Stimulated activated CD8-positive, alpha-beta memory T cell treated with anti-CD3 and anti-CD28 coated beads, Interleukin-7, amount 100 ng/mL, for 4 hours (primary cell): ENCODE measurements at regions not wholly inside any gene's neighbourhood (a gene's known extent, or its start where the extent isn't known, plus 50 kb on each side); places are given as distances from the start of the nearest gene placed in this dataset.
"Not testable (repeated sequence)": the region's sequence is repeated elsewhere in the genome, so short reads cannot be mapped to it uniquely, and the experiment has no call there.

Experiments used
- DNase-seq, 2 donors: peaks; one replicate each; pipeline ENCODE4 v3.0.0-alpha.2; 2020; ENCODE audit warnings: low read depth in 2 of 2

DNA sequence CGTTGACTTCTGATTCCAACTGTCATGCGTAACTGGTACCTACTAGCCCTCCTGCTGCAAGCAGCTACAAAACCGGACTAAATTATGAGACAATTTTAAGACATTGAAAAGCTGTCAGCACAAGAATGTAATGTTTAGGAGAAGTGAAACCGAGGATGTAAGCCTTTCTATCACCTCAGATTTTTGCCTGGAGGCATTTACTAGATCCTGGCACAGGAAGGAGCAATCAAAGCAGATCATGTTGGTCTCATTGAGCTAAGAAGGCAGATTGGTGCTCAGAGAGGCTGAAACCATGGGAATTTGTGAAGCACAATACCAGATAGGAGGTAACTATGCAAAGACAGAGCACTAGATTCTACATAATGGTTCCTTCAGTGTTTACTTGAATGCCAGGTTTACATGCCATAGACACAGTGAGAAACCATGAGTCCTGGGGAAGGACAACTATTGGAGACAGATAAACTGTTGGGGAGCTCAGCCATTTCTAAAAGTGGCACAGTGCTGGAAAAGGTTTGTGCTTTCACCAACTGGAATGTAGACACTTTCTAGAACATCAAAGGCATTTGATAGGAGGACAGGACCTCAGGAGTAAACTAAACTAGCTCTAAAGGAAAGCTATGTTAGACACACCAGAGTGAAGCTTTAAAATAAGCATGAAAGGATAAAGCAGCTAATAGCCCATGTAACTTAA is 179.4 kb downstream of the LYPLAL1 start:
- DNase-seq: no peak

DNA sequence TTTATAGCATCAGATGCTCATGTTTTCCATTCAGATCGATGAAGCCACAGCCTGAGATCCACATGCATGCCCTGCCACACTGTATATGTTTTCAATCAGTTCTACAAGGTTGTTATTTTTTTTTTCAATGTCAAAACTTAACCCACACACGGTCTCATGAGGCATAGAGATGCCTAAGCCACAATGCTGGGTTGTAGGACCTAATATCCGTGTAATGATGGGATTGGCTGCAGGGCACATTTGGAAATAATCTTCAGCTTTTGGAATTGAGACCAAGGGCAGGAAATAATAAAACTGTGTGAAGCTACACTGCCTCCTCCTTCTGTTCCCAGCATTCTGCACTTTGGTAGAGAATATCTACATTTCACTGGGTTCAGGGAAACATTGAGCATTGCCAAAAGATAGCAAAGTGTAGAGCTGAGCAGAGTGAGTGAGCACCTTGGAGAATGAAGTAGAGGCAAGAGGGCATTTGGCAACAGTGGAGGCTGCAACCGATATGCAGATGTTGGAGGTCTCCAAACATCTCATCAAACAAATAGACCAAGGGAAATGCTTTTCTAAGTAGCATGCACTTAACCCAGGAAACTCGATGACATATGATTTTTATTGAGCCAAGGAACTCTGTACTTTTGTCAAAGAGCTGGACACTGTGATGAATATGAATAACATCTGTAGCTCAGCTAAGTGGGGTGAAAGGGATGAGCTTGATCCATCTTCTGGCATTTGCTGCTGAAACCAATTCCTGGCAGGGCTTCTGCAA is 176.7 kb downstream of the LYPLAL1 start:
- DNase-seq: no peak

DNA sequence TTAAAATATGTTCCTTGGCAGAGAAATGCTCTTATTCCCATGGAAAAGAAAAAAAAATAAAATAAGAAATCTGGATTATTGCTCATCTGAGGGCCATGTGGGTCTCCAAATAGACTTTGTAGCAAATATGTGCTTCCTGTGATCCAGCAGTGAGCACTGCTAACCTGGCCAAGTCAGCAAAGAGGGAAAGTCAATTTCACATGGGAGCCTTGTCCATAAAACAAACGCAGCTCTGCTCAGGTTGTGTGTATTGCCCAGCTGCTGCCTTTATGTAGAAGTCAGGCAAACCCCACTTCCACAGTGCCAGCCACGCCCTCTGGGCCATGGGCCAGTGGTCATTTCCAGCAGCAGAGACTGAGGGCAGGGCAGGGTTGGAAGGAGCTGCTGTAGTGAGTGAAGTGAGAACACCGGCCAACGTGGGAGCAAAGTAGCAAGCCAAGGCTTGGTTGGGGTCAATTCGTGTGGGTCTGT is 174.3 kb downstream of the LYPLAL1 start:
- DNase-seq: no peak

DNA sequence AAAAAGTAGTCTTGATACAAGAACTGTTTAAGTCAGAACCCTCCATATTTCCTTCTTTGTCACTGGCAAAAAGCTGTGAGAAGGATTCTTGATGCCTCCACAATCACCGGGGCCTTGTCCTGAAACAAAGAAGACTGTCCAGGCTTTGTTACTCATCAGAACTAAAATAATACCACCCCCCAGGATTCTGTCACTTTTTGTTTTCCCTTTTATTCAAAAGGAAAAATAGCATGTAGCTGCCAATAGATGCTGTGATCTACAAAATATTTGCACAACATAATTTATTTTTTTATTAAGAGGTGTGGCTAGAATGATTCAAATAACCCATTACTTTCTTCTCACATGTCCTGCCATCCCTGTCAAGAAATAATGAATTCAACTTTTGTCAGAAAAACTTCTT is 173.7 kb downstream of the LYPLAL1 start:
- DNase-seq: no peak

DNA sequence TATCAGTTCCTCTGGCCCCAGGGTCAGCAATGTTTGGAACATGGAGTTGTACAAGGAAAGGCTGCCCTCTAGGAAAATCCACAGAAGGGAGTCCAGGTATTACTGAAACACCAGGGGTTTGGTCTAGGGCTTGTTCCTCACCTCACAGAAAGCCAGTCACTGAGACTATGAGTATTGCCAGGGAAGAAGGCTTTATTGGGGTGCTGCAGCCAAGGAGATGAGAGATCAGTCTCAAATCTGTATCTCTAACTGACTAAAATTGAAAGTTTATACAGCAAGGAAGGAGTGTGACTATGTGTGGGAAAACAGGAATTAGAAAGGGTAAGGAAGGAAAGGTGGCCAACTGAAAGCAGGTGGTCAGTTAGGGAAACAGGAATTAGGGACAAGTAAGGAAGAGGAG is 172.3 kb downstream of the LYPLAL1 start:
- DNase-seq: no peak

DNA sequence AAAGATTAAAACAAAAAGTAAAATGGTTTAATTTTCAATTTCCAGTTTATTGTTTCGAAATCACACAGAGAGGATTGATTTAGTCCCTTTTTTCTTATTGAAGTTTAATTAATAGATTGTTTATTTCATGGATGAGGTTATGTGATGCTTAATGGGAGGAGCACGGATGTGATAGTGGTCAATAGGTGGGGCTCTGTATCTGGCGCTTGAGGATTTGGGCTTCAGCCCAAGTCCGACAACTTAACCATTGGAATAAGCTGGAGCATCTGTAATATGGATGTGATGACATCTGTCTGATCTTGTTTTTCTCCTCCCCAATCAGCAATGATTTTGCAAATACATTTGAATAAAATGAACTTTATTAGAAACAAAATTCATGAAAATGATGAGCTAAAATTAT is 169.2 kb downstream of the LYPLAL1 start:
- no peak for DNase-seq

DNA sequence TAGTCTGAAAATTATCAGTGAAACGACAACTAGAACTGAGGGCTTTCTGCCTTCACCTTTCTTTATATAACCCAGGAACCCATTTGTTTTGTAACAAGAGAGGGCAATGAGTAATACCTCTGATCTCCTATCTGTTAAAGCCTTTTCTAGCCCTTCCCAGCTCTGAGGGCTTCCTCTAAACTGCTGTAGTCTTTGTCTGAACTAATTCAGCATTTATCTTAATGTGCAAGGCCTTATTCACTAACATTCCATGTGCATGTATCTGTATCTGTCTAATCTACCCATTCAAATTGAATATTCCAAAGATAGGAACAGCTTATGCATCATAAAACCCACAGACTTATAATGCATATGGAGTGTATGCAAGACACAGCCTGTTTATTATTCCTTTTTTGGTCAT is 167.1 kb downstream of the LYPLAL1 start:
- no peak for DNase-seq

DNA sequence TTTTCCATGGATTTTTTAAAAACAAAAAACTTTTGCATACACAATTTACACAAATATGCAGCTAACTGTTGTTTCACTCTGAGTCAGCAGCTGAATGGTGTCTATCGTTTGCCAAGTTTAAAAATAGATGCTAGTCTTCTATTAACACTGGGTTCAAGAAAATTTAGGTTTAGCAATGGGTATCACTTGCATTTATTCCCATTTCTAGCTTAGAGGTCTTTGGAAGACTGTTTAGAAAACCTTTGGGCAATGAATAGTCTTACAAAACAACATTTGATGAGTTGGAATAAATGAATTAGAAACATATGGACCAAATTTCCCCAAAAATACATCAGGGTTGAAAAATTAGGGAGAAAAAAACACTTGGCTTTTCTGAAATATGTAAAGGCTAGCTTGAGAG is 165.8 kb downstream of the LYPLAL1 start:
- DNase-seq: no peak

DNA sequence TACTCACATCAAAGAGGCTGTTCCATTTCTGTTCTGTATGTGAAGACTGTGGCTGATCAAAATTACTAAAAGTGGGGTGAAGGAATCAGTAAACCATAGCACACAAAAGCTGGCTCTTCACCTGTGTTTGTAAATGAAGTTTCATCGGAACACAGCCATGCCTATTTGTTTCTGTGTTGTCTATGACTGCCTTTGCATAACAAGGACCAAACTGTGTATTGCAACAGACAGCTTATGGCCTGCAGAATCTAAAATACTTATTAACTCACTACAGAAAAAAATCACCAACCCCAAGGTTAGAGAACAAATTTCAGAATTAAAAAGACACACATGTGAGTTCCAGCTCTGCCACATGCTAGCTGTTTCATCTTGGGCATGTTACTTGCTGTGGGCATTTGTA is 163.9 kb downstream of the LYPLAL1 start:
- DNase-seq: no peak

DNA sequence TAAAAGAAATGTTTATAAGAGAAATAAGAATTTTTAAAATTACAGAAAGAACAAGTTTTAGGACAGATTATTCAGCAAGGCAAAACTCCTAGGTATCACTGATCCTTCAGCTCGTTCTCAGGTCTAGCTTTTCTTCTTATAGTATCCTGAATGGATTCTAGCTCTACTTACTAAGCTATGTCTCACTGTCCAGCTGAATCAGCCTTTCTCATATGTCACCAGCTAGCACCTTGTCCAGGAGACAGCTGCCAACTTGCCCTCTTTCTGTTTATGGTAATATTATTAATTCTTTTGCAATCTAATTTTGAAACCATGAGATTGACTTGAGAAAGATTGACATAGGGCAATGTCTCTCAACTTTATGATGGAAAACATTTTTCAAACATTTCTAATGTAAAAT is 159.9 kb downstream of the LYPLAL1 start:
- no peak for DNase-seq

DNA sequence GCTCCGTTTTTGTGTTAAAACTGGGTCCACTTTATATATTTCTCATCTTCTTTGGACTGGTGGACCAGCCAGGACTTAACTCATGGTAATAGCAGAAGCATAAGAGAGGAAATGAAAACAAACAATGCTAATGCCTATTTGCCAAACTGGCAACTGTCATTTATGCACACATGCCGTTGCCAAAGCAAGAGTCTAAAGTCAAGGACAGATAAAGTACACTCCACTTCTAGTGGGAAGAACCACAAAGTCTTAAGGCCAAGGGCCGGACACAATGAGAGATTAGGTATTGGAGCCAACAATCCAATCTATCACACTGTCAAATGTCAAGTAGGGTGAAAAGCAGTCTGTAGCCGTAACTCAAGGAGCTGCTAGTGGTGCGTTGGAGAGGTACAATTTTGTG is 157.7 kb downstream of the LYPLAL1 start:
- DNase-seq: no peak

DNA sequence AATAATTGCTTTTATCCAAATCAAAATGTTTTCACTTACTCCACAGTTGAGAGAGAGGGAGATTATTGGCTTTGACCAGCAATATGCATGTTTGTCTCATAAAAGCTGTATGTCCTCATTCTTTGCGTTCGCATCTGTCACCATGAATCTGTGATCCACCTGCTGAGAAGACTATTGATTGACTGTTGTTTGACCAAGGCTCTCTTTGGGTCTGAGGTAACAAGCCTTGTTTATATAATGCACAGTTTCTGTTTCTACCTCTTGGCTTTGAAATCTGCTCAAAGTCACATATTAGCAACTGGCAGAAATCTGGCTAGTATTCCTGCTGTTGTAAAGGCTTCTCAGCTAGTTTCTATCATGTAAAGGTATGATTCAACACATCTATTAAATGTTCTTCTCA is 157.0 kb downstream of the LYPLAL1 start:
- no peak for DNase-seq

DNA sequence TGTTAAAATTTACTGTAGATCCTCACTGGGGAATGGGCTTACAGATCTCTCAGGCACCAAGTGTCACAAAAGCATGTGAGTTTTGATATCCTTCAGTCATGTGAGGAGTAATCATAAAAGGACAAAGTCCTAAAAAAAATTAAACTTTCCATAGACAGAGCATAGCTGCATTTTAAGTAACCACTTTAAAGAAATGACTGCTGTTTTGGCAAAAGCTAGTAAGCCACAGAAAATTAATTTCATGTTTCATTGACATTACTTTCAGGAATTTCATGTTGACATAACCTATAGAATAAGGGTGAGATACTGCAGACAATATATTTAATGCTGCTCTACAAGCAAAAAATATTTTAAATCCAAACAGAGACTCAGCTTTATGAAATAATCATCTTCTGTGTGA is 156.3 kb downstream of the LYPLAL1 start:
- no peak for DNase-seq

DNA sequence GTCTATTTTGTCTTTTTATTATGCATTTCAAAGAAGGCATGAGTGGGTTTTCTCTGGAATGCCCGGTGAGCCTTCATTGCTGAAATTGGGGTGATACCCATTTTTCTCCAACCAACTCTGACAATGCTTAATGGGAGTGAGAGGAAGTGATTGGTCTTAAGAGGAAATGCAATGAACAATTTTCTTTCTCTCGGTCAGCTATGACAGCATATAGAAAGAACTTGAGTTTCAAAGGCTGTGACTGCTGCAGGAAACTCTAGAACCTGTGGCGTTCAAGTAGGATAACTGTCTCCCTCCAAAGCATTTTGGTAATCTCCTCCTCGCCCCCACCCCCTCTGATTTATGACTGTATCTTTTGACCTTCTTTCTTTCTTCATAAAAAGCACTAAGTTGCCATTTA is 155.9 kb downstream of the LYPLAL1 start:
- no peak for DNase-seq

DNA sequence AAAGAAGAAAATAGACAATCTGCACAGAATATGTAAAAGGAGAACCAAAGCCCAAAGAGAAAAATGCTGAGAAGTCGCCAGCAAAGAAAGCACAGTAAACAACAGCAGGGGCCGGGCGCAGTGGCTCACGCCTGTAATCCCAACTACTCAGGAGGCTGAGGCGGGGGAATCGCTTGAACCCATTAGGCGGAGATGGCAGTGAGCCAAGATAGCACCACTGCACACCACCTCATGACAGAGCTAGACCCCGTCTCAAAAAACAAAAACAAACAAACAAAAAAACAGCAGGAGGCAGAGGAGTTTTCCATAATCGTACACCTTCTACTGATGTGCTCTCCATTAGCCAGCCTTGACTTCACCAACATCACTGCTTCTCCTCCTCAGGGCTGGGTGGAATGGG is 153.2 kb downstream of the LYPLAL1 start:
- no peak for DNase-seq

DNA sequence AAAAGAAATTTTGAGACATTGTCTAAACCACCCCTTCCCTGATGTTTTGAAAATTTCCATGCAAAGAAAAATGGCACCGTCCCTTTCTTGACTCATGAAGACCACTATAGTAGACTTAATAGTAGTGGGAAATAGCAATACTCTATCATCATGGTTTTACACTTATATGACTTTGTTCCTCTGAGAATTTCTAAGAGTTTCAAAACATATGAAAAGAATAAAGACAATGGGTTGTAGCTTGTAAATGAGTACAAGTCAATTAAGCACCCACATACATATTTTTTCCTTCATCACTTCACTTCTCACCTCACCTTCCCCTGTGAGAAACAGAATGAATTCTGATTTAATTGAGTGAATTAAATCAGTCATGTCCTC is 151.7 kb downstream of the LYPLAL1 start:
- DNase-seq: no peak

DNA sequence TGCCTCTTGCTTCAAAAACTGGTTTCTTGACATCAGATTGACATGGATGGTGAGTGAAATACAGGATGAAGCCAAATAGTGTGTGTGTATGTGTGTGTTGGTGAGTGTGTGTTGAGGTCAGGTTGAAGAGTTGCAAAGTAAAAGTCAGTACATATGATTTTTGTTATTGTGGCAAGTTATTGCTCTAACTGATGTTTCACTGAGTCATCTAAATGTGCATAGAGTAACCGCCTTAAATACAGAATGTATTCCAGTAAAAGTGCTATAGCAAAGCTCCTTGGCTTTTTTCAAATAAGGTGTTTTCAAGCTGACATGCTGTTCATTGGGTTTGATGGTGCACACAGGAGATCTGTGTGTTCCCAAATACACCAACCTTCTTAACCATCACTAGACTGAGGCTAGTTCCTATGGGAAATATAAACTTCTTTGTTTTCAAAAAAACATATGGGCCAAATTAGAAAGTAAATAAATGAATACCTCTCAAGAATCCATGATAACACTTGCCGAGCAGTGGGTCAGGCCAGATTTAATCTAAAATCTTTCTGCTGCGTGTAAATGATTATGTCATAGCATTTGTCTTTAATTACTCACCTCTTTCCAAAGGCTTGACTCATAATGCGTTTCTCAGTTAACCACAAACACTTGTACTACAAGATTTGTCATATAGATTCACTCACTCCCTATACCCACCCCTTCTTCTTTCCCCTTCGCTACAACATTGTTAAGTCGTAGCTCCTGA is 151.1 kb downstream of the LYPLAL1 start:
- no peak for DNase-seq

DNA sequence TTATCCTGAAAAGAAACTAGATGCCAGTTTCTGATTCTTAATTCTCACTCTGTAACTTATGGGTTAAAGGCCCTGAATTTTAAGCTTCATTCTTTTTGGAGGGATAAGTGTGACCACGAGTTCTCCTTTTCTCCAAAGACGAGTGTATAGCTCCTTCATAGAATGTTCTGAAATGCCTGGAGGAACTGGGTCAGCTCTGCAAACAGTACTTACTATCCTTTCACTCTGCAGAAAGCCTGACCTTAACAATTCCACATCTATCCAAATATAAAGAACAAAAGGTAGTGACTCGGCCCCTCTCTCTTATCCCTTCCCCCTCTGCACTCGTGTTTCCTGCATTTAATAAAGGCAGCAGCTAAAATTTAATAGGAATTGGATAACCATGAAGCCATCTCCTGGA is 150.5 kb downstream of the LYPLAL1 start:
- no peak for DNase-seq

DNA sequence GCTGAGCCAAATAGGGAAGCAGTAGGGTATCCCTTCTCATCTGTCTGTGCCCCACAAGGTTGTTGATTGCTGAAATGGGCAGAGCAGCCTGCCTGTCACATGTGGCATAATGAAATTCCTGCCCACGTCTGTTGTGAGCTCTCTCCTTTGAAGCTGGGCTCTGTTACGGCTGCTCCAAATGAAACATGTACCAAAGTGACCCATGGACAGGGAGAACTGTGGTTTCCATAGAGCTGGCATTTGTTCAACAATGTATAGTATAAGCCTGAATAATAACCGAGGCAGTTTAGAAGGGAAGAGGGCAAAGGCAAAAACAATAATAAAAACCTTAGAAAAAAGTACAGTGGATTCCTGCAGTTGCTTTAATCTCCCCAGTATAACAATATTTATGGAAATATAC is 149.7 kb downstream of the LYPLAL1 start:
- no peak for DNase-seq

DNA sequence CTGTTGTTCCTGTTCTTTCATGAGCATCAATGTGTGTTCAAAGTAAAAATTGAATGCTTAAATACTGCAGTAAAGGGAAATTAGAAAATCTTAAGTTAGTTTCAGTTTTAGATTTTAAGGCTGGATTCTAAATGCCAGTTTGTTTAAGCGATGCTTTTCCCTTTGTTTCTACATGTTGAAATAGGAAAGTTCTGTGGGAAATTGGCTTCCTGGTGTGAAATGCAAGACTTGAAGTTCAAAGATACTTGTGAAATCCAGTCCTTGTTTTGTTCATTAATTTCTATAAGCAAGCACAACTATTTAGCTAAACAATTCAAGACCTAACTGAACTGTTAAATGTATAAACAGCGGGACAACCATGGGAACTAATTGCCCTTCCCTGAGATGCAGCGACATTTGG is 149.1 kb downstream of the LYPLAL1 start:
- DNase-seq: no peak

DNA sequence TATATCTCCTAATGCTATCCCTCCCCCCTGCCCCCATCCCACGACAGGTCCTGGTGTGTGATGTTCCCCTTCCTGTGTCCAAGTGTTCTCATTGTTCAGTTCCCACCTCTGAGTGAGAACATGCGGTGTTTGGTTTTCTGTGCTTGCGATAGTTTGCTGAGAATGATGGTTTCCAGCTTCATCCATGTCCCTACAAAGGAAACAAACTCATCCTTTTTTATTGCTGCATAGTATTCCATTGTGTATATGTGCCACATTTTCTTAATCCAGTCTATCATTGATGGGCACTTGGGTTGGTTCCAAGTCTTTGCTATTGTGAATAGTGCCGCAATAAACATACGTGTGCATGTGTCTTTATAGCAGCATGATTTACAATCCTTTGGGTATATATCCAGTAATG is 146.9 kb downstream of the LYPLAL1 start:
- DNase-seq: not testable (repeated sequence)

DNA sequence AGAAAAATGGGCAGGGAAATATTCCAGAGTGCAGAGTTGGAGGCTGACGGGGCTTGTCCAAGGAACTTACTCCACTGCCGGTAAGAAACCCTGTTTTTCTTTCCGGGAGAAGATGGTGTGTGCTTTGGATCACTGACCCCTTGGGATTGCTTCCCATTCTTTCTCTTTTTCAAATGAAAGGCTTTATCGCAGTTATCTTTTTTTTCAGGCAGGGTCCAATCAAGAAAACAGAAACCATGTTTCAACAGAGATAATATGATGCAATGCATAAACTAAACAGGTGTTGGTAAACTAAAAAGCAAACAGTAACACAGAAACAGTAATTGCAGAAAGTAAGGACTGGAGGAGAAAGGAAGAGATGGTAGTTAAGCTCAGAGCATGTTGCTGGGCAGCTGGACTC is 145.1 kb downstream of the LYPLAL1 start:
- no peak for DNase-seq

DNA sequence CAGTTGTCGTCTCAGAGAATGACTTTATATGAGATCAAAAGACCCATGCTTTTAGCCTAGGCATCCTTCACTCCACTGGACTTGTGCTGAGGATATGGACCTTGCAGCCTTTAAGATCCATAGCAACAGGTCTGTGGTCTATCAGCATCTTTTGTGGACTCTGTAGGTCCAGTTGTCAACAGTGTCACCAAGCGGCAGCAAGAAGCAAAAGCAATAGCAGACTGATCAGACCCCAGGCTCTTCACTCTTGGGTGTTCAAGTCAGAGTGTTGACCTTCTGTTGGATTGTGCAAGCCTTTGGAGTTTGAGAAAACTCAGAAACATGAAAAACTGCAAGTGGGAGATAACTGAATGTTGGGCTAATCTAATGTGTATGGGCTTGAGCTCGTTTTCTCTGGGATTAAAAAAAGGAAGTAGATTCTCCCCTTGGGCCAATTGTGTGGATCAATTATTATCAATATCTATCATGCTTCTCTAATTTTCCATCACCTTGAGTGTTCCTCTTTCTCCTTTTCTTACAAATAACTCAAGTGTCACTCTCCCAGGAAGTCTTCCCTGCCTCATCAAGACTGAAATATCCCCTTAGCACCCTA is 144.2 kb downstream of the LYPLAL1 start:
- DNase-seq: no peak
